HG03575 (cell line): ENCODE measurements at regions not wholly inside any gene's neighbourhood (a gene's known extent, or its start where the extent isn't known, plus 50 kb on each side); places are given as distances from the start of the nearest gene placed in this dataset.
"Not testable (repeated sequence)": the region's sequence is repeated elsewhere in the genome, so short reads cannot be mapped to it uniquely, and the experiment has no call there.

Experiments used
- ATAC-seq: cut with Tn5 transposase; IDR thresholded peaks from one replicate; pipeline ENCODE4 v1.9.1; 2021; ENCODE audit not compliant: unreplicated experiment, insufficient number of reproducible peaks, low FRiP score; ENCODE audit errors: extremely low read depth

DNA sequence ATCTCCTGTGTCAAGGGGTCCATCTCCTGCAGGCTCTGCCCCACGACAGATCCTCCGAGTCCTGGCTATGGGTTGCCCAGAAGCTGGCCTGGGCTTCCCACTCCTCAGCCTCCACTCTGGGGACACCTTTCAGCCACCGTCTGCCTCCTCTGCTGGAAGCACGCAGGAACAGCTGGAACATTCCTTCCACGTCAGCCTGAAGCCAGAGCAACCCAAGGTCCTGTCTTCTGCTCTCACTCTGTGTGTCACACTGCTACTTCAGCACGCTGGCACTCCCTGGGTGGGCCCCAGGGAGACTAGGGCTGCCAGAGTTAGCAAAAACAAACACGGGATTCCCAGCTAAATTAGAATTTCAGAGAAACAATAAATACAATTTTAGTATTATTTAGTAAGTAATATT lies 148.8 kb downstream of the HRH4 start:
- ATAC-seq = no peak

GRCh38 chr18:24611075-24611474 lies 150.6 kb downstream of the HRH4 start:
- ATAC-seq = no peak

- ATAC-seq = no peak
These were observed 153.6 kb downstream of the HRH4 start for GRCh38 chr18:24613896-24614640.

DNA sequence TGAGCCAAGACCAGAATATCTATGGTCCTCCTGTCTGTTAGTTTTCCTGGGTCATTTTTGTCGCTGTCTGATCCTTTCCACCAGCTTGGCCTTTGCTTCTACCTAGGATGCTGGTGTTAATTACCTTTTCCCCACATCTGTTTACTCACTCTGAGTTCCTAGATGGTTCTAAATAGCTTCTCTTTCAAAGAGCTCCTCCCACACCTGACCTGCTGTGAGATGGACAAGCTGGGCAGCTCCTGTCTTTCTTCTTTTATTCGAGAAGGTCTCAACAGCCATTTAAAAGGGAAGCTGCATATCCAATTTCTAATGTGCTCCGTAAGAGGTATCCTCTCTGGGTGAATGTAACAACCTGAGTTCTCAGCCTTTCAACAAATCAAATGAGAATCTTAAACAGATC lies 156.2 kb downstream of the HRH4 start:
- ATAC-seq = no peak

DNA sequence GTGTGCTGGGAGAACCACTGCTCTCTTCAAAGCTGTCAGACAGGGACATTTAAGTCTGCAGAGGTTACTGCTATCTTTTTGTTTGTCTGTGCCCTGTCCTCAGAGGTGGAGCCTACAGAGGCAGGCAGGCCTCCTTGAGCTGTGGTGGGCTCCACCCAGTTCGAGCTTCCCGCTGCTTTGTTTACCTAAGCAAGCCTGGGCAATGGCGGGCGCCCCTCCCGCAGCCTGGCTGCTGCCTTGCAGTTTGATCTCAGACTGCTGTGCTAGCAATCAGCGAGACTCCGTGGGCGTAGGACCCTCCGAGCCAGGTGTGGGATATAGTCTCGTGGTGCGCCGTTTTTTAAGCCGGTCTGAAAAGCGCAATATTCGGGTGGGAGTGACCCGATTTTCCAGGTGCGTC lies 164.0 kb downstream of the HRH4 start:
- ATAC-seq = not testable (repeated sequence)

DNA sequence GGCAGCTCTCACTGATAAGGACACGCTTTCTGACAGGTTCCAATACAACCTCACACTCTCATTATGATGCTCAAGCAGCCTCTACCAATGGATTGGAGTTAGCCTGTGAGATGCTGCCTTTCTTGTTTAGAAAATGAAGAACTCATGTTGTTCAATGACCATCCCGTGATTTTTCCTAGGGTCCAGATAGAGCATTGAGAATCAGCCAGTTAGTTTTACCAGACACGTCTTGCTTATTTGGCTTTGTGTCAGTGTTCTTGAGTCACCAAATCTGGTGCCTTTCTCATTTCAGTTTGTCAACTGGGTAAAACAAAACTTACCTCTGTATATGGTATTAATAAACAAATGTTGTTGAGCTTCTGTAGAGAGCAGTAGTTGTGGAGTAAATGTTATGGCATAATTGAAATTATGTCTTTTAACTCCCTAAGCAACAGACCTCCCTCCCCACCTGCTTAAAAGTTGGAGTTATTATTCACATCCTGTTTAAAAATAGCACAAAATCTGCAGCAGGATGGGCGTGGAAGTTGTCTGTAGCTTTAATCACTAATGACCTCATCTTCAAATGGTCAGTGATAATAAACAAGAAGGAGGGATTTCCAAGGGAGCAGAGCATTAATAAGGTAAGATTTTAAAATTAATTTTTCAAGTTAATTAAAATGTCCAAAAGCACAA lies 167.3 kb downstream of the HRH4 start:
- ATAC-seq = no peak

DNA sequence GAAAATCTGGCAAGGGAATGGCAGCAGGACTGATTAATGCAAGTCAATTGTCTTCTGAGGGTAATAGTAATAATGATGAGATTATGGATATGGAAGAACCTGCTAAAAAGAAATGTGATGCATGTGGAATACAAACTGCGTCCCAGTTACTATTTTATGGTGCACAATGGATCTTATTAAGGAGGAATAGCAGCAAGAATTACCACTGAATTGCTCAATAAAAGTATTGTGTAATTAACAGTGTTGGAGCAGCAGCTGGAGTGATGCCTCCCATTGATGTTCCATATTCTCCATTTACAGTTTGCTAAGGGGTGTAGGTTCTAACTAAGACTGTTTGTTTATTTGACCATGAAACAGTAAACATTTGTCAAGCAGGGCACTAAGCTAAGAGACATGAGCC lies 167.9 kb downstream of the HRH4 start:
- no peak for ATAC-seq

DNA sequence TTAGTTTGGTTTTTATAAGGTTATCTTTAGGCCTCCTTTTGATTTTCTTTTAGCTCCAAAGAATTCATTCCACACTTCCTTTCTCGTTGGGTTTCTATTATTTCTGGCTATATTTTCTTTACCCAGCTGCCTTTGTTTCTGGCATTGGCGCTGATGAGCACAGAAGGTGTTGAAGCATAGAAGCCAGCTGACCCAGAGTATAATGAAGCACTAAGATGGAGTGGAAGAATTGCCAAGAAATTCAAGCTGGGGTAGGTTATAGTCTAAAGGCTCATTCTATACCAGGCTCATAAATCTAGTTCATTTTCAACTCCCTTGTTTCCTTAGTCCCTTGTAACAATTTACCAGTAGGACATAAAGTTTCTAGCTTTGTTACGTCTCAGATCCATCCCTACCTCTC lies 169.5 kb downstream of the HRH4 start:
- no peak for ATAC-seq

GRCh38 chr18:24630346-24630880 lies 170.0 kb downstream of the HRH4 start:
- ATAC-seq = no peak

DNA sequence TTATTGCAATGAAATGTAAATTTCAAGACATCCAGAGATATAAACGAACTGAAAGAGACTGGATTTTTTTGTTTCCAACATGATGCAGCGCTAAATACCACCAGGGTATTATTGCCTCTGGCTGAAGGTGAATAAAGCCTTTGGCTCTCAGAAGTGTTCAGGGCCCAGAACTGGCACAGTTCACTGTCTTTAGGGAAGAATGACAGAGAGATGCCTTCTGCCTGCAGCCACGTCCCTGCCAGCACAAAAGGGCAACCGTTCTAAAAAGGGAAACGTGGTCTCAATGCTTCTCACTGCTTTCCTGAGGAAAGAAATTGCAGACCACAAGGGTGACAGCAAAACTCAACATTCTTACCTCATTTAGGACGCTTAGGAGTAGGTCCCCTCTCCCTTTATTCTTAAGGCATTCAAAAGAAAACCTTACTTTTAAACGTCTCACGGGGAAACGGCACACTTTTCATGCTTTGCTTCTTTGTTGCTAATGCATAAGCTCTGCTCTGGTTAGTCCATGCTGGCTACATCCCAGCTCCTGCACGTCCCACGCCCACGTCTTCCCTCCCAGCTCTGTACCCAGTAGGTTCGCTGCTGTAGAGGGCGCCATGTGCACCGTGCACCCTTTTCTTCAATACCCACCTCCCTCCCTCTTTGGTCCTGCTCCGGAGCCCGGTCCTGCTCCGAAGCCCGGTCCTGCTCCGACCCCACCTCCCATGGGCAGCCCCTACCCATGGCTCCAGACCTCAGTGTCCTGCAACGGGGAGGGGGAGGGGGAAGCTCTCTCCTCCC lies 171.0 kb downstream of the HRH4 start:
- ATAC-seq = no peak

DNA sequence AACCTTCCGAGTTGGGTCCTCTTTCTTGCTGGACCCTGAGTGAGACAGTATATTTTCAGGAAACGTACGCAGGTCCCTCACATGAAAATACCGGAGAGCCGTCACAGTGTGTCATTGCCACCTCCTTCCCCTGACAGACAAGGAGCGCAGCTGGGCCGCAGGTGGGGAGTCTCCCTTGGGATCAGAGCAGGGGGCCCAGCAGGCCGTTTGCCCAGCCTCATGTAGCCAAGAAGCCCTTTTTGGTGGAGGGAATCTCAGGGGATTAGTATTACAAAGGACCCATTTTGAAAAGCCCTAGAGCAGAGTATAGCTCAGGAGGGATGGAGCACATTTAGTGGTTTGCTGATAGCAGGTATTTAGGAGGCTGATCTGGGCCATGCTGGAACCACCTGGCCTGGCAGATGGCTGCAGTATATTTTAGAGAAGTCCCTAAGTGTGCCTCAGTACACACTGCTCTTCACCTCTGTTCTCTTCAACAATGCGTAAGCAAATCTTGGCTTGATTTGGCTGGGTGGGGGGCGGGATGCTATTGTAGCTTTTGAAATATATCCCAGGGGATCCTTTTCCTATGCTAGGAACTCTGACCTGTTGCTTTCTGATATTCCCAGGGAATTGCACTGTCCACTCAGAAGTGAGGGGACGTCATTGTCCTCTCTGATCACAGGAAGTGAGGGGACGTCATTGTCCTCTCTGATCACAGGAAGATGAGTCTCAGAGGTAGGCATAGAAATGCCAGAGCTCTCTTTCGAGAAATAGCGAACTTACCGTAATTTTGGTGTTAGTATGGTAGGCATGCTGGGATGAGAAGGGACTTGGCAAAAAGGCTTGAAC lies 171.9 kb downstream of the HRH4 start:
- ATAC-seq = no peak

DNA sequence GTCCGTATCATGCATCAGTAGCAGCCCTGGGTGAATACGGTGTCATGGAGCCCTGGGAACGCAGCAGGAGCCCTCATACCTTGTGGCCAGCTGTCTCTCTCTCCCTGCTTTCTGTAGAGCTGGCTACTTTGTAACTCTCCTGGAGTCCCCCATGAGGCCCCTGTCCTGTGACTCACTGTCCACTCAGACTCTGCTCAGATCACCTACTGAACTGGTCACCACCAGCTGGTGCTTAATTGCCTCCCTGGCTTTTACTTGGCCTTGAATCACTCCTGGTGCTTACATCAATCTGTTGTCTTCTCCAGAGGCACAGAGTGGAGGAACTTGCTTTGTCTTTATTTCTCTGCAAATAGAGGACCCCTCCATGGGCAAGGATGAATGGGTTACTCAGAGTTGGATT lies 172.7 kb downstream of the HRH4 start:
- no peak for ATAC-seq

DNA sequence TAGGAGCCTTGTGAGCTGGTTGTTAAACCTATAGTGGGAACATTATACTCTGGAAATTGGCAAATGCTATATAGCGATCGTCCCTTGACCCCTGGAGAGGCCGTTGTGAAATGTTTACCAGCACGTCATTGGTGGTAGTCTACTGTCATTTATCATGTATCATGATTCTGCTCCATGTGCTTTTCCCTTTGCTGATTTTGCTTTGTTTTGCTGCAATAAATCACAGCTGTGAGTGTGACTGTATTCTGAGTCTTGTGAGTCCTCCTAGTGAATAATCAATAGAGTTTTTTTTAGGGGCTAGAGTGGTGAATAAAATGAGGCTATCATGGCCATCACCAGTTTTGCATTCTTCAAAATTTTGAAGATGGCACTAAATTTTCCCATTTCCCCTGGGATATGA lies 189.1 kb downstream of the HRH4 start:
- no peak for ATAC-seq

GRCh38 chr18:24651434-24651833 lies 191.0 kb downstream of the HRH4 start:
- ATAC-seq = no peak

- ATAC-seq = no peak
These were observed 195.6 kb downstream of the HRH4 start for GRCh38 chr18:24656050-24656449.

- no peak for ATAC-seq
These were observed 196.4 kb downstream of the HRH4 start for GRCh38 chr18:24656551-24657443.

DNA sequence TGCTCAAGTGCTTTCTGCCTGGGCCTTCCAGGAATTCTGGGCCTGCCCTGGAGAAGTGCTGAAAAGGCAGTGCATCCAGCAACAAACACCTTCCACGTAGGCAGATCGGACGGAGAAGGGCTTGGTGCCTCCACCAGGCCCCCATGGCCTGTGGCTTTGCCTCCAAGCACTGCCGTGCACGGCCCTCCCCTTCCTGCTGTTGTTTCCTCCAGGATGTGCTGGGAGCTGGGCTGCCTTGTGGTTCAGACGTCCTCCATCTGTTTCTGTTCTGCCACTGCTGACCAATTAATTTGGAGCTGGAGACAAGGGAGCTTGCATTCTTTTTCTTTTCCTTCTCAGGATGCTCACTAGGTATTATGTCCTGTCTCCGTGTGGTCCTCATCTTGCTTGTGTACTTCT lies 197.0 kb downstream of the HRH4 start:
- no peak for ATAC-seq

GRCh38 chr18:24658302-24658701 lies 197.9 kb downstream of the HRH4 start:
- no peak for ATAC-seq
